ENCODE measurements at regions not wholly inside any gene's neighbourhood (a gene's known extent, or its start where the extent isn't known, plus 50 kb on each side); places are given as distances from the start of the nearest gene placed in this dataset.
"Not testable (repeated sequence)": the region's sequence is repeated elsewhere in the genome, so short reads cannot be mapped to it uniquely, and the experiment has no call there.

GRCh38 chr7:9149499-9150082 is 716.2 kb downstream of the NXPH1 start:
- Histone ChIP-seq H2AFZ (no peak overlapping the region), H3K4me1 (ENCODE audit: insufficient read depth) (no peaks in the 10 kb centered on the region), H3K9me3 (ENCODE audit: low read depth) (no peaks in the 10 kb centered on the region), H3K27ac (no peak overlapping the region), H3K4me3 (no peak overlapping the region), H3K4me2 (no peak overlapping the region), H3K27me3 (no peaks in the 10 kb centered on the region), H3K36me3 (replicated peaks; ENCODE audit: insufficient read depth, low read depth) (no peaks in the 10 kb centered on the region), H3K9me2 (replicated peaks; ENCODE audit: insufficient read depth) (no peaks in the 10 kb centered on the region), H4K20me1 (ENCODE audit: insufficient read depth, poor library complexity, severe bottlenecking) (no peaks in the 10 kb centered on the region), H3K79me2 (no peaks in the 10 kb centered on the region)
- 91% methylated on average over 4 of the region's 4 CpGs for WGBS (ENCODE audit: low lambda C conversion rate, missing lambda C conversion rate)
- no peak for TF ChIP-seq EZH2phosphoT487 (IDR thresholded peaks at IDR 0.05; ENCODE audit: low read depth, severe bottlenecking, unreplicated experiment)
- TF ChIP-seq EZH2 (IDR thresholded peaks at IDR 0.05; ENCODE audit: borderline replicate concordance), result no peak
- no peak for TF ChIP-seq CTCF (IDR thresholded peaks at IDR 0.05; ENCODE audit: poor library complexity)
- no peak for DNase-seq (ENCODE audit: low spot score)

GRCh38 chr7:9163691-9164090 is 730.3 kb downstream of the NXPH1 start:
- H3K4me3 ChIP-seq; H3K4me2 ChIP-seq; H2AFZ ChIP-seq; H3K9me2 ChIP-seq (replicated peaks; ENCODE audit: insufficient read depth); H3K4me1 ChIP-seq (ENCODE audit: insufficient read depth); H3K36me3 ChIP-seq (replicated peaks; ENCODE audit: insufficient read depth, low read depth); H3K79me2 ChIP-seq; H3K9me3 ChIP-seq (ENCODE audit: low read depth); H3K27ac ChIP-seq; H4K20me1 ChIP-seq (ENCODE audit: insufficient read depth, poor library complexity, severe bottlenecking); DNase-seq (ENCODE audit: low spot score); H3K27me3 ChIP-seq: not testable (repeated sequence)

- no peak overlapping the region for H3K27ac ChIP-seq
- no peaks in the 10 kb centered on the region for H3K9me3 ChIP-seq (ENCODE audit: low read depth)
- no peak overlapping the region for H3K4me3 ChIP-seq
Measured at GRCh38 chr7:9175871-9176270, 742.5 kb downstream of the NXPH1 start.

GRCh38 chr7:9181356-9181755 is 747.9 kb downstream of the NXPH1 start:
- H3K27me3 ChIP-seq, result no peaks in the 10 kb centered on the region
- TF ChIP-seq EZH2 (IDR thresholded peaks at IDR 0.05; ENCODE audit: borderline replicate concordance) (no peak), CTCF (IDR thresholded peaks at IDR 0.05; ENCODE audit: poor library complexity) (no peak), EZH2phosphoT487 (IDR thresholded peaks at IDR 0.05; ENCODE audit: low read depth, severe bottlenecking, unreplicated experiment) (no peak)
- H3K4me2 ChIP-seq, result no peak overlapping the region
- no peaks in the 10 kb centered on the region for H4K20me1 ChIP-seq (ENCODE audit: insufficient read depth, poor library complexity, severe bottlenecking)
- H3K79me2 ChIP-seq, result no peaks in the 10 kb centered on the region
- H3K4me3 ChIP-seq, result no peak overlapping the region
- H3K4me1 ChIP-seq (ENCODE audit: insufficient read depth), result no peaks in the 10 kb centered on the region
- no peak overlapping the region for H2AFZ ChIP-seq
- WGBS (ENCODE audit: low lambda C conversion rate, missing lambda C conversion rate), result 88% methylated on average over 1 of the region's 1 CpG
- DNase-seq (ENCODE audit: low spot score), result no peak
- no peaks in the 10 kb centered on the region for H3K9me3 ChIP-seq (ENCODE audit: low read depth)
- no peaks in the 10 kb centered on the region for H3K36me3 ChIP-seq (replicated peaks; ENCODE audit: insufficient read depth, low read depth)
- no peak overlapping the region for H3K27ac ChIP-seq
- H3K9me2 ChIP-seq (replicated peaks; ENCODE audit: insufficient read depth), result no peaks in the 10 kb centered on the region

More at GRCh38 chr7:9175871-9176270, 742.5 kb downstream of the NXPH1 start:
- H3K36me3 ChIP-seq (replicated peaks; ENCODE audit: insufficient read depth, low read depth), result no peaks in the 10 kb centered on the region
- H3K79me2 ChIP-seq, result no peaks in the 10 kb centered on the region
- no peak for DNase-seq (ENCODE audit: low spot score)
- TF ChIP-seq EZH2phosphoT487 (IDR thresholded peaks at IDR 0.05; ENCODE audit: low read depth, severe bottlenecking, unreplicated experiment) (no peak), CTCF (IDR thresholded peaks at IDR 0.05; ENCODE audit: poor library complexity) (no peak), EZH2 (IDR thresholded peaks at IDR 0.05; ENCODE audit: borderline replicate concordance) (no peak)
- no peak overlapping the region for H3K4me2 ChIP-seq
- no peaks in the 10 kb centered on the region for H3K4me1 ChIP-seq (ENCODE audit: insufficient read depth)
- 53% methylated on average over 3 of the region's 3 CpGs for WGBS (ENCODE audit: low lambda C conversion rate, missing lambda C conversion rate)
- H4K20me1 ChIP-seq (ENCODE audit: insufficient read depth, poor library complexity, severe bottlenecking), result no peaks in the 10 kb centered on the region
- no peaks in the 10 kb centered on the region for H3K9me2 ChIP-seq (replicated peaks; ENCODE audit: insufficient read depth)
- no peak overlapping the region for H2AFZ ChIP-seq
- no peaks in the 10 kb centered on the region for H3K27me3 ChIP-seq

Measured in hepatocyte (in vitro differentiated cells).